ENCODE measurements at regions not wholly inside any gene's neighbourhood (a gene's known extent, or its start where the extent isn't known, plus 50 kb on each side); places are given as distances from the start of the nearest gene placed in this dataset.
"Not testable (repeated sequence)": the region's sequence is repeated elsewhere in the genome, so short reads cannot be mapped to it uniquely, and the experiment has no call there.

DNA sequence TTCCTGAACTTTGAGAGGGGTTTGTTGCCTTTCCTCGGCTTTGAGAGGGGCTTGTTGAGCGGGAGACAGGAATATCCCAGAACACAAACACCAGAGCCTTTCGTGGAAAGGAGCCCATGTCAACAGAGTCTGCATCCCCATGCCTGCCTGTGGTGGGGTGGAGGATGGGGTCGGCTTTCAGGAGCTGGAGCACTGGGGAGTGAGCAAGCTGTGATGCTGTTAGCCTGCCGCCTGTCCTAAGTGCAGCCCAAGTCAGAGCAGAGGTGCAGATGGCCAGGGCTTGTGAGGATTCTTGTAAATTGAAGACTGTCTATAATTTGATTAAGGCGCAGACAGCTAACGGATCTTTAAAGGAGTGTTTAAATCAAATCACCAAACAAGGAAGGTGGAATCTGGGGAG lies 103.3 kb upstream of the ANK2 start:
- DNase-seq (ENCODE audit: low spot score): no peak

DNA sequence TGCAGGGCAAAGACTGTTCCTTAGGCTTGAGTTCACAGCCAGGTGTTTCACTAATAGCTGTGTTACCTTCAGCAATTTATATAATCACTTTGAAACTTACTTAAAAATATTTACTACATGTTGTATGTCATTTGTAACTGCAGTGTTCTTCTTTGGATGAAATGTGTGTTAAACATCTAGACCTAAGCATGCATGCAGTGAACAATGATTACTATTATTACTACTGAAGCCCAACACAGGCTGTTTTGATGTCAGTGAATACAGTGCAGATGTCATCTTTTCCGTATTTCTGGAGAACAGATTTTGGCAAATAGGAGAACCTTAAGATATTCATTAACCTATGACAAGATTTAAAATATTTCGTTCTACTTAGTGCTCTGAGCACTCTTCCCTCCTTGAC lies 101.8 kb upstream of the ANK2 start:
- DNase-seq (ENCODE audit: low spot score): no peak

DNA sequence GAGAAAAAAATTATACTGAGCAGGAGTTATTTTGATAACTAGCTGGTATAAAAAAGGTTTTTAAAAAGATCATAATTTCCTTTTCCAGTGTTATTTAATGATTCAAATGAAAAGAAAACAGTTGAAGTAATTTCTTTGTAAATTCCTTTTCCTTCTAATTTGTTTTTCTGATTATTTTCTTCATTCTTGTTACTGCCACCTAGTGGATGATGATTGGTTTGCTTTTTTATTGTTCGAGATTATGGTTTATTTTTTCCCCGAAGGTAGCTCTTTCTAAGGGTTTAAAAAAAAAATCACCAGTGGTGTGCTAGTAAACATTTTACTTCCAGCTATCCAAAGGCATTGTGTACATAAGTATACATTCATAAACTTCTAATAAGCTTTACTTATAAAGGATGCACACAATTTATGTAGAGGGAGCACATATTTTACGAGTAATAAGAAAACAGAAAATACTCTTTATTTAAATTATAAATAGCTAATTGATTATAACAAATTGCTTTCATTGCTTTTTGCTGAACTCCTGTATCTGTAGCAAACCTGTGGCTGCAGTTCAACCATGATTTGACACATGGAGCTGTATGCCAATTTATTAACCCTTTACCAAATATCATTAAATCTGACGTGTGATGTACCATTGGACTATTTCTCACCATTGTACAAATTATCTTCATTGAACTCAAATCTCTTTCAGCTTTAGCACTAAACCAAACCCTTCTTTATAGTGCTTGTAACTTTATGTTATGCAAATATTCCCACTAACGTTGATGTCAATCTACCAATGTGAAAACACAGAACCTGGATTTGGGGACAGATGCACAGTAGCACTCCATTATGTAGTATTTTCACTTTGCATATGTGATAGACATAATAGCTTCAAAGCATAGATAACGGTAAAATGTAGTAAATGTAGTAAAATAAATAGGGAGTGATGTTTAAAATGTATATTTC lies 97.8 kb upstream of the ANK2 start:
- DNase-seq (ENCODE audit: low spot score): no peak

DNA sequence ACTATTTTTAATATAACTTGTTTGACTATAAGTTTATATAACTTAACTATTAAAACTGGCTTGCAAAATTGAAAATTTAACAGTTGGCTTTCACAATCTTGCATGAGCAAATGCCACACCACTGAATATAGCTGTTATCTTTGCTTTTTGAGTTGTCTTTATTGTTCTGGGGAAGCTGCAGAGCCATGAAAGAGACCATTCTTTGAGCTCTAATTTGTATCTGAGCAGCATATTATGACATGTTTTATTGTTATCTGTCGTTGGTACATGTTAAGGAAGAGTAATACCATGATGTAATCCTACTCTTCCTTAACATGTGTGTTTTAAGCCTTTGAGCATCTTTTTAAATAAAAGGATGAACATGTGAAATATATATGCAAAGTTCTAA lies 97.1 kb upstream of the ANK2 start:
- DNase-seq (ENCODE audit: low spot score): no peak

DNA sequence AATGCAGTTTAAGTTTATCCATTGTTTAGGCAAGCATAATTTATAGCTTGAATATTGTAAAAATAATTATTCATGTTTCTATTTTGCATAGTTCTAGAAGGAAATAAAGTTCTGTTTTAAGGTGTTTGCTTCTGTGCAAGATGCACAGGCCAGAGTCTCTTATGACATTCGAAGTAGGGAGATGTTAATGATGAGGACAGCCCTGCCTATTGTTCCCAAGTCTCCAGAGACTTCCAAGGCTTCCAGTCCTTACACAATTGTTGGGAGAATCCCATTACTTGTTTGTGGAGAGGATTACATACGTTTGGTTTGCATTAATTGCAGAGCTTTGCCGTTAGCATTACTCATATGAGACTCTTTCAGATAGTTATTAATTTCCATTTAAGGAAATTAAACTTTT lies 96.2 kb upstream of the ANK2 start:
- no peak for DNase-seq (ENCODE audit: low spot score)

DNA sequence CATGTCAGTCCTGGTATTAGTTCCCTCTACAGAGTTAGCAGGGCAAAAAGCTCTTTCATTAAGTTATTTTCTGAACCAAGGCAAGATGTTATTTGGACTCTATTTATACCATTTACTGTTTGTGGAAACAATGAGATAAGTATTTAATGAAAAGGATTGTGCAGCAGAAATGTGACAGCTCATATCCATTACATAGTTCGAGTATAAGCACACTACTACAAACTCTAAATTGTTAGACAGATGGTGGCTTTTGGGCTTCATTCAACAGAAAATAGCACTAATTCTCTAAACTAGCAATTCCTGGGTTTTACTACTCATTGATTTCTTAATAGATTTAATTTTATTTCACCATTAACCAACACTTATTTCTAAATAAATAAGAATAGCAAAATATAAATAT lies 95.2 kb upstream of the ANK2 start:
- no peak for DNase-seq (ENCODE audit: low spot score)

DNA sequence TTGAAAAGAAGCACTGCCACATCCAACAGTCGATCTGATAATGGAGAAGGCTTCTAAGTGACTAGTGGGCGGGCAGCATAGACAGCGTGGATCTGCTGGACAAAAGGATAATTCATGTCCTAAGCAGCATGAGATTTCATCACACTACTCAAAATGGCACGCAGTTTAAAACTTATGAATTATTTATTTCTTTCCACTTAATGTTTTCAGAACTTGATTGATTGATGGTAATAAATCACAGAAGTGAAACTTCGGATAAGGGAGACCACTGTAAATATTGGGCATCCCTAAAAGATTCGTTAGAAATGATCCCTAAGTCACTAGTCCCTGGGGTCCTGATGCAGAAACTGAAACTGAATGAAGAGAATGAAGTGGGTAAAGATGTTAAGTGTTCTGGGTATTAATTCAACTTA lies 93.0 kb upstream of the ANK2 start:
- no peak for DNase-seq (ENCODE audit: low spot score)

DNA sequence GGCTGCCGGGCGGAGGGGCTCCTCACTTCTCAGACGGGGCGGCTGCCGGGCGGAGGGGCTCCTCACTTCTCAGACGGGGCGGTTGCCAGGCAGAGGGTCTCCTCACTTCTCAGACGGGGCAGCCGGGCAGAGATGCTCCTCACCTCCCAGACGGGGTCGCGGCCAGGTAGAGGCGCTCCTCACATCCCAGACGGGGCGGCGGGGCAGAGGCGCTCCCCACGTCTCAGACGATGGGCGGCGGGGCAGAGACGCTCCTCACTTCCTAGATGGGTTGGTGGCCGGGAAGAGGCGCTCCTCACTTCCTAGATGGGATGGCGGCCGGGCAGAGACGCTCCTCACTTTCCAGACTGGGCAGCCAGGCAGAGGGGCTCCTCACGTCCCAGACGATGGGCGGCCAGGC lies 91.7 kb upstream of the ANK2 start:
- not testable (repeated sequence) for DNase-seq (ENCODE audit: low spot score)

DNA sequence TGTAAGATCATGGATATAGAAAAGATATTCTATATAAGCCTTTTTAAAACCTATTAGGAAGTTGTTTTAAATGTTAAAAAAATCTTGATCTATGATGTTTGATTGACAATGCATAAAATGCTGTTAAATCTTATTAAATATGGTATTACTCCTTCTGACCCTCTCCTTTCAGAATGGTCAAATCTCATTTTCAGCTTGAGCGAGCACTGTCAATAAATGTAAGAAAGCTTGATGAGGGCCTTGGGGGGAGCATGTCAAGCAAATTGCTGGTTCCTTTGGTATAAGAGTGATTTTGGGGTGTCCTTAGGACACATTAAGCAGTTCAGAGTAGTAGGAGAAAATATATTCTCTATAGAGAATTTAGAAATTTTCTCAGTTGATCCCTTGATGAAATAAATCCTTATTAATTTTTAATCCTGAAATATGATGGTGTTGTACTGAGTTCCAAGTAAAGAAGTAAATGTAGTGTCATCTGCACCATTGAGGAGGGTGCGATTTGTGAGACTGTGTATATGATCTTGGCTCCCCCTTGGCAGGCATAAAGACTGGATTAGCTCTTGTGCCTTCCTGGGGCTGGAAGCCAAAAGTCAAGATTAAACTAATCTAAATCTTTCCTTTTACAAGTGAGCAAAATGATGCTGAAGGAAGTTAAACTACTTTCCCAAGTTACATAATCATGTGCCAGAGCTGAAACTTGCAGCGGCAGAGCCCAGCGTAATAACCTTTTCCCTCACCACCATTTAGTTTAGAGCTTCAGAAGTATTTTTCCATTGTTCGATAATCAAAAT lies 82.6 kb upstream of the ANK2 start:
- DNase-seq (ENCODE audit: low spot score): no peak

DNA sequence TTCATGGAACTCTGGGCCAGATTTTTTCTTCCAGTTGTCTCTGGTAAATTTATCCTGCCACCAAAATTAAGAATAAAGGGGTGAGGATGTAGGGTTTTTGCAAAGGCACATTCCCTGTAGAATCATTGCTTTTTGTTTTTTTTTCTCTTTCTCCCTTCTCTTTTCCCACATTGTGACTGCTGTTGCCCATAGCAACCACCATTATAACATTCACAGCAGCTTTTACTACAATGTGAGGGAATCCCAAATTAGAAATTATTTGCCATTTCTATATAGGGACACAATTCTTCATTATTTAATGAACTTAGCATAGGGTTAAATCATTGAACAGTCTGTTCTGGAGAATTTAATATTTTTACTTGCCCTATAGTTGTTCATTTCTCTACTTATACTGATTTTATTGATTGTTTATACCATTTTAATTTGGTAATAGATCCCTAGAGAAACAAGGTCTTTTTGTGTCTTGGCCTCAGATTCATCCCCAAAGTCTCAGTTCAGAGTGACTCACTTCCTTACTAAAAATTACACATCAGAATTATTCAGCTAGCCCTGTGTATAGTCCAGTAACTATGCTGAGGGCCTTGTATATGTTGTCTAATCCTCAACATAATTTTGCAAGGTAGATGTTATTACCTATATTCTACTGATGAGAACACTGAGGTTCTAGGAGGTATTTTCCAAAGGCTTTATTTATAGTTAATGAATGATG lies 80.8 kb upstream of the ANK2 start:
- DNase-seq (ENCODE audit: low spot score): no peak

DNA sequence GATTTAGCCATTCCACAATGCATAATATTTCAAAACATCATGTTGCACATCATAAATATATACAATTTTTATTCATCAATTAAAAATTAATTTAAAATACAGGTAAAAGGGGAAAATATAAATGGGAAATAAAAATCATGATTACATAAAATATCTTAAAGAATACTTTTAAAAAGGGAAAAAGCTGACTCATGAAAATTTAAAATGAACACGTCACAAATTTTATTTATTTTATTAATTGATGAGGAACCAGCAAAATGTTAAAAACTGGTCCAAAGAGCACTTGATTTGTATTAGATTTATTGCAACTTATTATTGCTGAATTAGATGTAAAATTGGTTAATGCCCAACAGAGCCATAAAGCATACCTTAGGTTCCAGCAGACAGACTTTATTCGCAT lies 78.5 kb upstream of the ANK2 start:
- DNase-seq (ENCODE audit: low spot score): no peak

DNA sequence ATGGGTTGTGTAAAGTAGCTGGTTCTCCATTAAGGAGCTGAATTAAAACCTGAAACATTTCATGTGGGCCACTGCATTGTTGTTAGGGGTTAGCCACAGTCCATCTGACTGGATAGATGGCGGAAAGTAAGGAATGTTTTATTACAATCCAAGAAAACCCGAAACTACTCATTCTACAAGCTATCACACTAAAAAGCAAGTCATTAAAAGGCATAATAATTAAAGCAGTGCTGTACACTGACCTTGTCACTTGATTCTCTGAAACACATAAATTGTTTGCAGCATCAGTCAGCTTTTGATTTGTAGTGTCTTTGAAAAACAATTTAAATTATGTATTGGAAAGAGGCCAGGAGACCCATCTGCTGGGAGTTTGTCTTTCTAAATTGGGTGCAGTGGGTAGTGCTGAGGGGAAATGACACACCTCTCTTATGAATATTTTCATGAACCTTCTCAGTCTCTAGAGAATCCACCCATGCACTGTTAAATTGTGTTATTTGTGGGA lies 75.7 kb upstream of the ANK2 start:
- no peak for DNase-seq (ENCODE audit: low spot score)

DNA sequence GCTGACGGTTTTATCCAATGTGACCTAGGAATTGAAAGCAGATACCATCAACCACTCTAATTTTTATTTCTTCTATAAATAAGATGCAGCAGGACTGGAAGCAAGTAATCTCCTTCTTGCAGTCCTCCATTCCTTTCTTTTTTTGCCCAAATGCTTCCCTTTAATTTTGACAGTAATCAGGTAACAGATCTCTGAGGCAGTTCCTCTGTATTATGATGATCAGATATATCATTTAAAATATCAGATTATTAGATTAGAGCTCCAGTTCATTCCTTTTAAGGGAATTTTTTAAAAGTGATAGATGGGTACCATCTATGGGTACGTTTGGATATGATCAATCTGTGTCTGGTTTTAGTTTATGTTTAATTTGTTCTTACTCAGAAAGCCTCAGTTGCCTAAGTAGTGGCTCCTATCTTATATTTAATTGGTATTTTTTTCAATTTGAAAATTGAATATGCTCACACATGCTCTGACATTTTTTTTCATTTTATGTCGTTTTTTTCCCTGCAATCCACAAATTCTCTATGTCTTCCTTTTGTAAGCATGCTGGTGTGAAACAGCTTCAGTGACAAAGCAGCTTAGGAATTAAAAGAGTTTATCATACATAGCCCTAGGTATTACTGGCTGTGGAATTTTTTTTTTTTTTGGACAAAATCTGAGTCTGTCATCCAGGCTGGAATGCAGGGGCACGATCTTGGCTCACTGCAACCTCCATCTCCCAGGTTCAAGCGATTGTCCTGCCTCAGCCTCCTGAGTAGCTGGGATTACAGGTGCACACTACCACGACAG lies 73.7 kb upstream of the ANK2 start:
- DNase-seq (ENCODE audit: low spot score): no peak

DNA sequence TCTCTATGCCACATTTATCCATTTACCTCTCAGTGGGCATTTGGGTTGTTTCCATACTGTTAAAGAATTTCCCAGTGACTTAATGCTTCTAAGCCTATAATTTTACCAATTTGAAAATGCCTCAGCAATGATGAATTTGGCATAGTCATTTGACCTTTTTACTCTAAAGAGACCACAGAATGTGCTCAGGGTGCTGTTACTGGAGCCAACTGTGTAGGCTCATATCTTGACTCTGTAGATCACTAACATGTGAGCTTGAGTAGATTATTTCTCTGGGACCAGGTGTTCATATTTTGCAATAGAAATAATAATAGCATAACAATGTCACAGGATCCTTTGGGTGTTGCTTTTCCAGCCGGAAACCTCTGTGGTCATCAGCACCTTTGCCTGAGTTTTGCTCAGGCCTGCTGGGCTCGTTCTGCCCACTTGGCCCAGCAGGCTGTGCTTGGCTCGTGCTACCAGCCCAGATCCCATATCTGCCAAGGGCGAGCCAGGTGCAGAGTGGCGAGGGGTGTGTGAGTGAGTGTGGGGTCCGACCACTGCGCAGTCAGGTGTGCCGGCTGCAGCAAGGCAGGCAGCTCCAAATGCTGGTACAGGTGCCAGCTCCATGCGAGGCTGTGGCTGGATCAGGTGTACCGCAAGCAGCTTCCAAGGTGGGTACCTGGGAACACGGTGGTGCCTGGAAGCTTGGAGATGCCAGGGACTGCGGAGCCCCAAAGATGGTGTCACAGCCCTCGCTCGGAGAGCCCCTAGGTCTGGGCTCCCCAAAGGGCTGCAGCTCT lies 70.6 kb upstream of the ANK2 start:
- DNase-seq (ENCODE audit: low spot score): no peak

DNA sequence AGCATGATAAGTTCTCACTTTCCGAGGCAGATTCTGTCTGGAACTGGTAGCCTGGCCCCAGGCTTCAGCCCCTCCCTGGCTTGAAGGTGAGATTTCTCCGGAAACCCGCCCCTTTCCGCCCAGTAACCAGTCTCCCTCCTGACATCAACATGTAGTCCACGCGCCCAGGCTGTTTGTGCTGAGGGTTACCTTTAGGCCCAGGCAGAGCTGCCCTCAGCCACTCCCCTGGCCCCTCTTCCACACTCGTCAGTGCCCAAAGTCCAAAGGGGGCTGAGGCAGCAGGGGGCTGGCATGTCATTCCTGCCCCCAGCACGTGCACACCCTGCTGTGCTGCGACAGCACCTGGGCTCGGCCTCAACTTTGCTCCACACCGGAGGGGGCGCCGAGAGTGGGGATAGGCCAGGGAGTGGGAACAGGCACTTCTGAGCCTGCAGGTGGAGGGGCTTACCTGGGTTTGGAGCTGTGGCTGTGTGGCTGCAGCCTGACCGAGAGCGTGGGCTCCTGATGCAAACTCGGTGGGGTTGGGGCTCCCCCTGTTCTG lies 69.5 kb upstream of the ANK2 start:
- DNase-seq (ENCODE audit: low spot score): no peak

DNA sequence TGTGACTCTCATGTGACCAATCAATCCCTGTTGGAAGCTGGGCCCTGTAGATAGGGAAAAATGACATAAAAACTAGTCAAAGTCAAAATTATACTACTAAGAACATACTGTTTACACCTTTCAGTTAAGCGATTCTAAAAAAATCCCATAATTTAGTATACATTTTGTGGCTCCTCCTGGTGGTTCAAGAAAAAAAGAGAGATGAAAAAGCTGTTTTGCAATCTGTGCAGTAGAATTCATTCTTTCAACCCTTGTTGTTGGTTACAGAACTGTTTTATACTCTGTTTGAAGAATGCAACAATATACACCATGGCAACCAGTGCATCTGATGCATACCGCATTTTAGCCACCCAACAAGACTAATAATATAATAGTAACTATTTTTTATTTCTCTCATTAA lies 66.8 kb upstream of the ANK2 start:
- no peak for DNase-seq (ENCODE audit: low spot score)

DNA sequence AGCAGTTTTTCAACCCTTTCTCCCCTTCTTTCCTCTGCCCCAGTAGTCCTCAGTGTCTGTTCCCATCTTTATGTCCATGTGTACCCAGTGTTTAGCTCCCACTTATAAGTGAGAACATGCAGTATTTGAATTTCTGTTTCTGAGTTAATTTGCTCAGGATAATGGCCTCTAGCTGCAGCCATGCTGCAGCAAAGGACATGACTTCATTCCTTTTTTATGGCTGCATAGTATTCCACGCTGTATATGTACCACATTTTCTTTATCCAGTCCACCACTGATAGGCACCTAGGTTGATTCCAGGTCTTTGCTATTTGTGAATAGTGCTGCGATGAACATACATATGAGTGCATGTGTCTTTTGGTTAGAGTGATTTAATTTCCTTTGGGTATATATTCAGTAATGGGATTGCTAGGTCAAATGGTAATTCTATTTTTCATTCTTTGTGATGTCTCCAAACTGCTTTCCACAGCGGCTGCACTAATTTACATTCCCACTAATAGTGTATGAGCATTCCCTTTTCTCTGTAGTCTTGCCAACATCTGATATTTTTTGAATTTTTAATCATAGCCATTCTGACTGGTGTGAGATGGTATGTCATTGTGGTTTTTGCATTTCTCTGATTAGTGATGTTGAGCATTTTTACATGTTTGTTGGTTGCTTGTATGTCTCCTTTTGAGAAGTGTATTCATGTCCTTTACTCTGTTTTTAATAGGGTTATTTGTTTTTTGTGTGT lies 54.6 kb upstream of the ANK2 start:
- DNase-seq (ENCODE audit: low spot score): no peak

Measured in activated CD4-positive, alpha-beta T cell treated with anti-CD3 and anti-CD28 coated beads, Interleukin-2, Interleukin-4, amounts not matched to agents 100 ng/mL and 50 ng/mL, durations not matched to agents 16 hours and 8 hours (primary cell).